Endodermal cell (in vitro differentiated cells): ENCODE measurements at regions not wholly inside any gene's neighbourhood (a gene's known extent, or its start where the extent isn't known, plus 50 kb on each side); places are given as distances from the start of the nearest gene placed in this dataset.
A peak's percentile ranks its signal among the peaks of the same experiment; 100 is the strongest.

ENCODE experiments used
- DNase-seq: peaks from one replicate; pipeline ENCODE4 v3.0.0-alpha.2; 2017
- H3K27ac ChIP-seq: 2 replicates; pipeline ENCODE4 v1.5.1; 2013; ENCODE audit warnings: mild to moderate bottlenecking, low read depth, low read length, moderate library complexity
- H3K27me3 ChIP-seq: 2 replicates; pipeline ENCODE4 v1.6.1; 2013; ENCODE audit warnings: mild to moderate bottlenecking, low read length, moderate library complexity; ENCODE audit not compliant: insufficient read depth, control insufficient read depth, poor library complexity, severe bottlenecking
- H3K36me3 ChIP-seq: 2 replicates; pipeline ENCODE4 v1.7.0; 2013; ENCODE audit warnings: mild to moderate bottlenecking, low read length, moderate library complexity; ENCODE audit not compliant: control insufficient read depth, insufficient read depth
- H3K4me1 ChIP-seq: one replicate; pipeline ENCODE4 v1.7.0; 2013; ENCODE audit warnings: low read length; ENCODE audit not compliant: control insufficient read depth, insufficient read depth
- H3K4me3 ChIP-seq: 2 replicates; pipeline ENCODE4 v1.5.1; 2013; ENCODE audit warnings: mild to moderate bottlenecking, low read length, moderate library complexity
- H3K9ac ChIP-seq: 2 replicates; pipeline ENCODE4 v1.6.1; 2013; ENCODE audit warnings: mild to moderate bottlenecking, low read length, moderate library complexity; ENCODE audit not compliant: poor library complexity, severe bottlenecking; ENCODE audit errors: extremely low read depth
- H3K9me3 ChIP-seq: 2 replicates; pipeline ENCODE4 v1.6.1; 2013; ENCODE audit warnings: mild to moderate bottlenecking, low read length, moderate library complexity; ENCODE audit not compliant: control insufficient read depth
- H3K27ac Mint-ChIP-seq: 2 replicates; pipeline ENCODE4 v1.8.0; 2020; ENCODE audit warnings: mixed read lengths
- H3K27me3 Mint-ChIP-seq: 2 replicates; pipeline ENCODE4 v1.8.0; 2021; ENCODE audit warnings: mild to moderate bottlenecking, mixed read lengths; ENCODE audit not compliant: insufficient read depth
- H3K36me3 Mint-ChIP-seq: 2 replicates; pipeline ENCODE4 v1.8.0; 2020; ENCODE audit warnings: low read depth, mixed read lengths
- H3K4me1 Mint-ChIP-seq: 2 replicates; pipeline ENCODE4 v1.8.0; 2020; ENCODE audit warnings: mixed read lengths
- H3K4me3 Mint-ChIP-seq: 2 replicates; pipeline ENCODE4 v1.8.0; 2020; ENCODE audit warnings: mild to moderate bottlenecking, moderate library complexity, mixed read lengths
- H3K9me3 Mint-ChIP-seq: 2 replicates; pipeline ENCODE4 v1.8.0; 2020; ENCODE audit warnings: mild to moderate bottlenecking, mixed read lengths
- CTCF ChIP-seq: fragments of 200-600 bp; sonication (generic); conservative IDR thresholded peaks from 2 replicates; pipeline ENCODE4 v1.5.0; 2021; ENCODE audit warnings: antibody characterized with exemption, mild to moderate bottlenecking
- WGBS, 2 experiments: methylation state at CpG; one replicate each; pipeline versions ENCODE4 v1.1.5 to v1.1.7; 2013; ENCODE audit warnings: missing lambda C conversion rate in 2 of 2, mixed read lengths in 1 of 2; ENCODE audit not compliant: insufficient coverage in 1 of 2, insufficient read length in 1 of 2; 5-methylcytosine and 5-hydroxymethylcytosine counted together

GRCh38 chr11:104728927-104729326, 169.3 kb downstream of the CASP12 start:
- Mint-ChIP-seq H3K27ac (no peak overlapping the region), H3K9me3 (peaks cover 2% of the 10 kb centered on the region), H3K4me1 (peaks cover 3% of the 10 kb centered on the region), H3K36me3 (no peaks in the 10 kb centered on the region), H3K27me3 (no peaks in the 10 kb centered on the region), H3K4me3 (no peak overlapping the region)
- no peak overlapping the region for H3K4me3 ChIP-seq
- no peaks in the 10 kb centered on the region for H3K4me1 ChIP-seq
- no peaks in the 10 kb centered on the region for H3K36me3 ChIP-seq
- no peak for TF ChIP-seq CTCF
- no peak overlapping the region for H3K9ac ChIP-seq
- 92 to 93% methylated on average over 3 to 6 of the region's 6 CpGs for WGBS, 2 experiments
- H3K27ac ChIP-seq: no peak overlapping the region
- peak; percentile 44 for DNase-seq
- H3K27me3 ChIP-seq: no peaks in the 10 kb centered on the region
- peaks cover 5% of the 10 kb centered on the region for H3K9me3 ChIP-seq

GRCh38 chr11:104727768-104728167, 170.5 kb downstream of the CASP12 start:
- DNase-seq: no peak
- no peak overlapping the region for H3K27ac Mint-ChIP-seq
- H3K9me3 ChIP-seq: peaks cover 14% of the 10 kb centered on the region
- no peak overlapping the region for H3K9ac ChIP-seq
- peaks cover 3% of the 10 kb centered on the region for H3K36me3 Mint-ChIP-seq
- H3K4me1 Mint-ChIP-seq: peaks cover 3% of the 10 kb centered on the region
- H3K9me3 Mint-ChIP-seq: peaks cover 12% of the 10 kb centered on the region
- no peaks in the 10 kb centered on the region for H3K27me3 ChIP-seq
- no peaks in the 10 kb centered on the region for H3K4me1 ChIP-seq
- no peak overlapping the region for H3K27ac ChIP-seq
- TF ChIP-seq CTCF: no peak
- H3K4me3 ChIP-seq: no peak overlapping the region
- H3K36me3 ChIP-seq: no peaks in the 10 kb centered on the region
- no peak overlapping the region for H3K4me3 Mint-ChIP-seq
- no peaks in the 10 kb centered on the region for H3K27me3 Mint-ChIP-seq
- WGBS, 2 experiments: 70 to 92% methylated on average over 2 of the region's 2 CpGs

GRCh38 chr11:104727095-104727494, 171.2 kb downstream of the CASP12 start:
- Histone ChIP-seq H3K4me1 (no peaks in the 10 kb centered on the region), H3K27ac (no peak overlapping the region), H3K4me3 (no peak overlapping the region), H3K27me3 (no peaks in the 10 kb centered on the region), H3K9me3 (peaks cover 16% of the 10 kb centered on the region), H3K9ac (no peak overlapping the region), H3K36me3 (no peaks in the 10 kb centered on the region)
- H3K4me3 Mint-ChIP-seq: no peak overlapping the region
- H3K9me3 Mint-ChIP-seq: peaks cover 14% of the 10 kb centered on the region
- no peak overlapping the region for H3K27ac Mint-ChIP-seq
- 86% methylated on average over 1 of the region's 1 CpG; no CpG with 5 or more reads in 1 of the 2 experiments for WGBS, 2 experiments
- peaks cover 3% of the 10 kb centered on the region for H3K4me1 Mint-ChIP-seq
- TF ChIP-seq CTCF: no peak
- no peaks in the 10 kb centered on the region for H3K27me3 Mint-ChIP-seq
- DNase-seq: no peak
- peaks cover 5% of the 10 kb centered on the region for H3K36me3 Mint-ChIP-seq
